ENCODE measurements at regions not wholly inside any gene's neighbourhood (a gene's known extent, or its start where the extent isn't known, plus 50 kb on each side); places are given as distances from the start of the nearest gene placed in this dataset.

GRCh38 chr18:63067939-63068338 is 251.6 kb downstream of the BCL2 start:
- no peak for TF ChIP-seq POLR2A (IDR thresholded peaks at IDR 0.05)
- TF ChIP-seq CTCF (IDR thresholded peaks at IDR 0.05 in 8 of 11, conservative IDR thresholded peaks at IDR 0.05 in 3 of 11): no peak

Data from spleen (tissue), 7 donors.